ENCODE measurements at regions not wholly inside any gene's neighbourhood (a gene's known extent, or its start where the extent isn't known, plus 50 kb on each side); places are given as distances from the start of the nearest gene placed in this dataset.

DNA sequence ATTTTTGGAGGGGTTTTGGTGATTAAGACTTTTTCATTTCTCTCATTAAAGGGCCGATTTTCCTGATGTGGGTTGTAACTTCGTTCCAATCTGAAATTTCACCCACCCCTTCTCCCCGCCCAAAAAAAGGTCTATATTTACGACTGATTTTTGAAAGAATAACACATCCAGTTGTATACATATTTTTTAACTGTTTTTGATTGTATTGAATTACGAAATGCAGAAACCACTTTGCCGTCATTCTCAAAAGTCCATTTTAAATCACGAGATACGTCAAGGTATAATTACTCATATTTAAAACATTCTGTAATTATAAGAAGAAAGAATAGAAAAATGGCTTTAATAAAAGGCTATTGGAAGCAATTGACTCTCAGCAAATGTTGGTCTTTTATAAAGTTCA lies 520.7 kb downstream of the MED13L start:
- no peak for TF ChIP-seq RARB (CRISPR knock-in tag; IDR thresholded peaks at IDR 0.05)
- TF ChIP-seq, protein P1, sequence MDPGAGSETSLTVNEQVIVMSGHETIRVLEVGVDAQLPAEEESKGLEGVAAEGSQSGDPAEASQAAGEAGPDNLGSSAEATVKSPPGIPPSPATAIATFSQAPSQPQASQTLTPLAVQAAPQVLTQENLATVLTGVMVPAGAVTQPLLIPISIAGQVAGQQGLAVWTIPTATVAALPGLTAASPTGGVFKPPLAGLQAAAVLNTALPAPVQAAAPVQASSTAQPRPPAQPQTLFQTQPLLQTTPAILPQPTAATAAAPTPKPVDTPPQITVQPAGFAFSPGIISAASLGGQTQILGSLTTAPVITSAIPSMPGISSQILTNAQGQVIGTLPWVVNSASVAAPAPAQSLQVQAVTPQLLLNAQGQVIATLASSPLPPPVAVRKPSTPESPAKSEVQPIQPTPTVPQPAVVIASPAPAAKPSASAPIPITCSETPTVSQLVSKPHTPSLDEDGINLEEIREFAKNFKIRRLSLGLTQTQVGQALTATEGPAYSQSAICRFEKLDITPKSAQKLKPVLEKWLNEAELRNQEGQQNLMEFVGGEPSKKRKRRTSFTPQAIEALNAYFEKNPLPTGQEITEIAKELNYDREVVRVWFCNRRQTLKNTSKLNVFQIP (CRISPR knock-in tag; IDR thresholded peaks at IDR 0.05; ENCODE audit: borderline replicate concordance, low read depth) = no peak
- TF ChIP-seq, protein P2, sequence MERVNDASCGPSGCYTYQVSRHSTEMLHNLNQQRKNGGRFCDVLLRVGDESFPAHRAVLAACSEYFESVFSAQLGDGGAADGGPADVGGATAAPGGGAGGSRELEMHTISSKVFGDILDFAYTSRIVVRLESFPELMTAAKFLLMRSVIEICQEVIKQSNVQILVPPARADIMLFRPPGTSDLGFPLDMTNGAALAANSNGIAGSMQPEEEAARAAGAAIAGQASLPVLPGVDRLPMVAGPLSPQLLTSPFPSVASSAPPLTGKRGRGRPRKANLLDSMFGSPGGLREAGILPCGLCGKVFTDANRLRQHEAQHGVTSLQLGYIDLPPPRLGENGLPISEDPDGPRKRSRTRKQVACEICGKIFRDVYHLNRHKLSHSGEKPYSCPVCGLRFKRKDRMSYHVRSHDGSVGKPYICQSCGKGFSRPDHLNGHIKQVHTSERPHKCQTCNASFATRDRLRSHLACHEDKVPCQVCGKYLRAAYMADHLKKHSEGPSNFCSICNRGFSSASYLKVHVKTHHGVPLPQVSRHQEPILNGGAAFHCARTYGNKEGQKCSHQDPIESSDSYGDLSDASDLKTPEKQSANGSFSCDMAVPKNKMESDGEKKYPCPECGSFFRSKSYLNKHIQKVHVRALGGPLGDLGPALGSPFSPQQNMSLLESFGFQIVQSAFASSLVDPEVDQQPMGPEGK (CRISPR knock-in tag; IDR thresholded peaks at IDR 0.05; ENCODE audit: borderline replicate concordance) = no peak
- TF ChIP-seq ESRRG (CRISPR knock-in tag; IDR thresholded peaks at IDR 0.05) = no peak
- TF ChIP-seq ZFP30 (CRISPR knock-in tag; IDR thresholded peaks at IDR 0.05) = no peak
- TF ChIP-seq TCF4 (CRISPR knock-in tag; IDR thresholded peaks at IDR 0.05; ENCODE audit: borderline replicate concordance) = no peak
